ENCODE measurements at regions not wholly inside any gene's neighbourhood (a gene's known extent, or its start where the extent isn't known, plus 50 kb on each side); places are given as distances from the start of the nearest gene placed in this dataset.

DNA sequence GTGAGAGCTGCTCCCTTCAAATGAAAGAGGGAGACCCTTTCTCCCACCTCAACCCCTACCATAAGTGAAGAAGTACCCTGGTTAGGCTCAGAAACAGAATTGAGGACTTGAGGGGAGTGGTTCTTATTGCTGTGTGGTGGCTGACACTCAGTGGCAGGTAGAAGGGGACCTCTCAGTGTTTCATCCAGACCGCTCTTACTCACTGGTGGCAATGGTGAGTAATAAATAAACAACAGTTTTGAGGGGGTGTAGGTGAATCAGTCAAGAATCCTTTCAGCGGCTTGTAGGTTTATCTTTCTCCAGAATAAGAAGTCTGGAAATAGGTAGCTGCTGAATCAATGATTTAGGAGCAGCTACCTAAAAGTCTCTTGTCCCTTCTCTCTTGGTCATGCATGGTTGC is 403.4 kb upstream of the B3GAT1 start:
- TF ChIP-seq, protein P1, sequence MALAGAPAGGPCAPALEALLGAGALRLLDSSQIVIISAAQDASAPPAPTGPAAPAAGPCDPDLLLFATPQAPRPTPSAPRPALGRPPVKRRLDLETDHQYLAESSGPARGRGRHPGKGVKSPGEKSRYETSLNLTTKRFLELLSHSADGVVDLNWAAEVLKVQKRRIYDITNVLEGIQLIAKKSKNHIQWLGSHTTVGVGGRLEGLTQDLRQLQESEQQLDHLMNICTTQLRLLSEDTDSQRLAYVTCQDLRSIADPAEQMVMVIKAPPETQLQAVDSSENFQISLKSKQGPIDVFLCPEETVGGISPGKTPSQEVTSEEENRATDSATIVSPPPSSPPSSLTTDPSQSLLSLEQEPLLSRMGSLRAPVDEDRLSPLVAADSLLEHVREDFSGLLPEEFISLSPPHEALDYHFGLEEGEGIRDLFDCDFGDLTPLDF (CRISPR knock-in tag; IDR thresholded peaks at IDR 0.05) = no peak
- TF ChIP-seq NFYB (CRISPR knock-in tag; conservative IDR thresholded peaks at IDR 0.05; ENCODE audit: low read depth) (no peak), ZNF121 (CRISPR knock-in tag; IDR thresholded peaks at IDR 0.05) (no peak), EMX1 (CRISPR knock-in tag; IDR thresholded peaks at IDR 0.05) (no peak), TEAD4 (CRISPR knock-in tag; IDR thresholded peaks at IDR 0.05) (no peak)
- TF ChIP-seq, protein P2, sequence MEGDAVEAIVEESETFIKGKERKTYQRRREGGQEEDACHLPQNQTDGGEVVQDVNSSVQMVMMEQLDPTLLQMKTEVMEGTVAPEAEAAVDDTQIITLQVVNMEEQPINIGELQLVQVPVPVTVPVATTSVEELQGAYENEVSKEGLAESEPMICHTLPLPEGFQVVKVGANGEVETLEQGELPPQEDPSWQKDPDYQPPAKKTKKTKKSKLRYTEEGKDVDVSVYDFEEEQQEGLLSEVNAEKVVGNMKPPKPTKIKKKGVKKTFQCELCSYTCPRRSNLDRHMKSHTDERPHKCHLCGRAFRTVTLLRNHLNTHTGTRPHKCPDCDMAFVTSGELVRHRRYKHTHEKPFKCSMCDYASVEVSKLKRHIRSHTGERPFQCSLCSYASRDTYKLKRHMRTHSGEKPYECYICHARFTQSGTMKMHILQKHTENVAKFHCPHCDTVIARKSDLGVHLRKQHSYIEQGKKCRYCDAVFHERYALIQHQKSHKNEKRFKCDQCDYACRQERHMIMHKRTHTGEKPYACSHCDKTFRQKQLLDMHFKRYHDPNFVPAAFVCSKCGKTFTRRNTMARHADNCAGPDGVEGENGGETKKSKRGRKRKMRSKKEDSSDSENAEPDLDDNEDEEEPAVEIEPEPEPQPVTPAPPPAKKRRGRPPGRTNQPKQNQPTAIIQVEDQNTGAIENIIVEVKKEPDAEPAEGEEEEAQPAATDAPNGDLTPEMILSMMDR (IDR thresholded peaks at IDR 0.05) = no peak
- TF ChIP-seq, protein P3, sequence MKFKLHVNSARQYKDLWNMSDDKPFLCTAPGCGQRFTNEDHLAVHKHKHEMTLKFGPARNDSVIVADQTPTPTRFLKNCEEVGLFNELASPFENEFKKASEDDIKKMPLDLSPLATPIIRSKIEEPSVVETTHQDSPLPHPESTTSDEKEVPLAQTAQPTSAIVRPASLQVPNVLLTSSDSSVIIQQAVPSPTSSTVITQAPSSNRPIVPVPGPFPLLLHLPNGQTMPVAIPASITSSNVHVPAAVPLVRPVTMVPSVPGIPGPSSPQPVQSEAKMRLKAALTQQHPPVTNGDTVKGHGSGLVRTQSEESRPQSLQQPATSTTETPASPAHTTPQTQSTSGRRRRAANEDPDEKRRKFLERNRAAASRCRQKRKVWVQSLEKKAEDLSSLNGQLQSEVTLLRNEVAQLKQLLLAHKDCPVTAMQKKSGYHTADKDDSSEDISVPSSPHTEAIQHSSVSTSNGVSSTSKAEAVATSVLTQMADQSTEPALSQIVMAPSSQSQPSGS (CRISPR knock-in tag; IDR thresholded peaks at IDR 0.05; ENCODE audit: borderline replicate concordance, low read depth) = no peak
- TF ChIP-seq, protein P4, sequence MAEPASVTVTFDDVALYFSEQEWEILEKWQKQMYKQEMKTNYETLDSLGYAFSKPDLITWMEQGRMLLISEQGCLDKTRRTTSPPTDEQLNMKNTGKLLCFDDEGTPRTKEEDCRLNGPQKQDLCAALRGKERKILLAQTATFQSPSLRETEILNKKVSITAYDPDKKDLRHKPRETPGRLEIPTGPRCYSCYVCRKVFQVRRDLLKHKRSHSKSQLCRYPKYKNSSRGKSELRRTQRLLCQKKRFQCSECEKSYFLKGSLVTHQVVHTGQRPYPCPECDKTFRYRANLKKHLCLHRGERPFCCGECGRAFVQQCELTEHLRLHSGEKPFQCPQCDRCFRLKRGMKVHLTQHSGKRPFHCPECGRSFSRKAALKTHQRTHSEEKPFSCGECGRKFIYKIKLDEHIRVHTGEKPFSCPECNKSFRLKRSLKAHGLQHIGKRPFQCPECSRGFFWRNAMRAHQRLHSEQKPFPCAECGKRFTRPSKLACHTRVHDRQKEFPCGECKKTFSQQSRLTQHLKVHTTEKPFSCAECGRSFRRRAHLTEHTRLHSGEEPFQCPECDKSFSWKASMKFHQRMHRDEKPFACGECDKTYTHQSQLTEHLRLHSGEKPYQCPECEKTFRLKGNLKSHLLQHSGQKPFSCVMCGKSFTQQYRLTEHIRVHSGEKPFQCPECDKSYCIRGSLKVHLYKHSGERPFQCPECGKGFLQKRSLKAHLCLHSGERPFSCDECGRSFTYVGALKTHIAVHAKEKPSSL (CRISPR knock-in tag; conservative IDR thresholded peaks at IDR 0.05) = no peak

Data from WTC11 (cell line).